Endodermal cell (in vitro differentiated cells): ENCODE measurements at regions not wholly inside any gene's neighbourhood (a gene's known extent, or its start where the extent isn't known, plus 50 kb on each side); places are given as distances from the start of the nearest gene placed in this dataset.

Experiments
- DNase-seq: peaks from one replicate; pipeline ENCODE4 v3.0.0-alpha.2; 2017
- H3K27ac ChIP-seq: 2 replicates; pipeline ENCODE4 v1.5.1; 2013; ENCODE audit warnings: mild to moderate bottlenecking, low read depth, low read length, moderate library complexity
- H3K27me3 ChIP-seq: 2 replicates; pipeline ENCODE4 v1.6.1; 2013; ENCODE audit warnings: mild to moderate bottlenecking, low read length, moderate library complexity; ENCODE audit not compliant: insufficient read depth, control insufficient read depth, poor library complexity, severe bottlenecking
- H3K36me3 ChIP-seq: 2 replicates; pipeline ENCODE4 v1.7.0; 2013; ENCODE audit warnings: mild to moderate bottlenecking, low read length, moderate library complexity; ENCODE audit not compliant: control insufficient read depth, insufficient read depth
- H3K4me1 ChIP-seq: one replicate; pipeline ENCODE4 v1.7.0; 2013; ENCODE audit warnings: low read length; ENCODE audit not compliant: control insufficient read depth, insufficient read depth
- H3K4me3 ChIP-seq: 2 replicates; pipeline ENCODE4 v1.5.1; 2013; ENCODE audit warnings: mild to moderate bottlenecking, low read length, moderate library complexity
- H3K9ac ChIP-seq: 2 replicates; pipeline ENCODE4 v1.6.1; 2013; ENCODE audit warnings: mild to moderate bottlenecking, low read length, moderate library complexity; ENCODE audit not compliant: poor library complexity, severe bottlenecking; ENCODE audit errors: extremely low read depth
- H3K9me3 ChIP-seq: 2 replicates; pipeline ENCODE4 v1.6.1; 2013; ENCODE audit warnings: mild to moderate bottlenecking, low read length, moderate library complexity; ENCODE audit not compliant: control insufficient read depth
- H3K27ac Mint-ChIP-seq: 2 replicates; pipeline ENCODE4 v1.8.0; 2020; ENCODE audit warnings: mixed read lengths
- H3K27me3 Mint-ChIP-seq: 2 replicates; pipeline ENCODE4 v1.8.0; 2021; ENCODE audit warnings: mild to moderate bottlenecking, mixed read lengths; ENCODE audit not compliant: insufficient read depth
- H3K36me3 Mint-ChIP-seq: 2 replicates; pipeline ENCODE4 v1.8.0; 2020; ENCODE audit warnings: low read depth, mixed read lengths
- H3K4me1 Mint-ChIP-seq: 2 replicates; pipeline ENCODE4 v1.8.0; 2020; ENCODE audit warnings: mixed read lengths
- H3K4me3 Mint-ChIP-seq: 2 replicates; pipeline ENCODE4 v1.8.0; 2020; ENCODE audit warnings: mild to moderate bottlenecking, moderate library complexity, mixed read lengths
- H3K9me3 Mint-ChIP-seq: 2 replicates; pipeline ENCODE4 v1.8.0; 2020; ENCODE audit warnings: mild to moderate bottlenecking, mixed read lengths
- WGBS, 2 experiments: methylation state at CpG; one replicate each; pipeline versions ENCODE4 v1.1.5 to v1.1.7; 2013; ENCODE audit warnings: missing lambda C conversion rate in 2 of 2, mixed read lengths in 1 of 2; ENCODE audit not compliant: insufficient coverage in 1 of 2, insufficient read length in 1 of 2; 5-methylcytosine and 5-hydroxymethylcytosine counted together
- TF ChIP-seq, protein P1 (sequence below): fragments of 200-600 bp; sonication (generic); conservative IDR thresholded peaks from 2 replicates; pipeline ENCODE4 v1.5.0; 2021; ENCODE audit warnings: antibody characterized with exemption, mild to moderate bottlenecking

DNA sequence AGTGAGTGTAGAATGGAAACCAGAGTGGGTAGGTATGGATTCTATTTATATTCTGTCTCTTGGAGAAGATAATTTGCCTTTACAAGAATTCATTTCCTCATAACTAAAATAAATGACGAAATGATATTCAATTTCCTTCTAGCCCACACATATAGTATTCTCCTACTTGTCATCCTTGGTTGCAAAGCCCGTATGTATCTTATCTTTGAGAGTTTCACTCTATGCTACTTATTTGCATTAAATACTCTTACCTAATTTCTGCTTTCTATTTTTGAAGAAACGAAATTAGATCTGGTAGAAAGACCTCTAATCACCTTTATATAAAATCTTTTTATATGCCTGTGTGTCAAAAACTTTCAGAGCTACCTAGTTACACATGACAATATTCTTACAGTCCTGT, 457.7 kb downstream of the NKX6-1 start:
- H3K4me1 Mint-ChIP-seq: peaks cover 1% of the 10 kb centered on the region
- Histone ChIP-seq H3K9me3 (no peaks in the 10 kb centered on the region), H3K4me3 (no peak overlapping the region), H3K36me3 (no peaks in the 10 kb centered on the region), H3K27me3 (no peaks in the 10 kb centered on the region), H3K9ac (no peak overlapping the region), H3K27ac (no peak overlapping the region), H3K4me1 (no peaks in the 10 kb centered on the region)
- H3K4me3 Mint-ChIP-seq: no peak overlapping the region
- TF ChIP-seq, protein P1, sequence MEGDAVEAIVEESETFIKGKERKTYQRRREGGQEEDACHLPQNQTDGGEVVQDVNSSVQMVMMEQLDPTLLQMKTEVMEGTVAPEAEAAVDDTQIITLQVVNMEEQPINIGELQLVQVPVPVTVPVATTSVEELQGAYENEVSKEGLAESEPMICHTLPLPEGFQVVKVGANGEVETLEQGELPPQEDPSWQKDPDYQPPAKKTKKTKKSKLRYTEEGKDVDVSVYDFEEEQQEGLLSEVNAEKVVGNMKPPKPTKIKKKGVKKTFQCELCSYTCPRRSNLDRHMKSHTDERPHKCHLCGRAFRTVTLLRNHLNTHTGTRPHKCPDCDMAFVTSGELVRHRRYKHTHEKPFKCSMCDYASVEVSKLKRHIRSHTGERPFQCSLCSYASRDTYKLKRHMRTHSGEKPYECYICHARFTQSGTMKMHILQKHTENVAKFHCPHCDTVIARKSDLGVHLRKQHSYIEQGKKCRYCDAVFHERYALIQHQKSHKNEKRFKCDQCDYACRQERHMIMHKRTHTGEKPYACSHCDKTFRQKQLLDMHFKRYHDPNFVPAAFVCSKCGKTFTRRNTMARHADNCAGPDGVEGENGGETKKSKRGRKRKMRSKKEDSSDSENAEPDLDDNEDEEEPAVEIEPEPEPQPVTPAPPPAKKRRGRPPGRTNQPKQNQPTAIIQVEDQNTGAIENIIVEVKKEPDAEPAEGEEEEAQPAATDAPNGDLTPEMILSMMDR: no peak
- no peaks in the 10 kb centered on the region for H3K36me3 Mint-ChIP-seq
- WGBS, 2 experiments: 90 to 93% methylated on average over 2 to 3 of the region's 3 CpGs
- no peak overlapping the region for H3K27ac Mint-ChIP-seq
- H3K9me3 Mint-ChIP-seq: no peaks in the 10 kb centered on the region
- DNase-seq: no peak
- no peaks in the 10 kb centered on the region for H3K27me3 Mint-ChIP-seq

DNA sequence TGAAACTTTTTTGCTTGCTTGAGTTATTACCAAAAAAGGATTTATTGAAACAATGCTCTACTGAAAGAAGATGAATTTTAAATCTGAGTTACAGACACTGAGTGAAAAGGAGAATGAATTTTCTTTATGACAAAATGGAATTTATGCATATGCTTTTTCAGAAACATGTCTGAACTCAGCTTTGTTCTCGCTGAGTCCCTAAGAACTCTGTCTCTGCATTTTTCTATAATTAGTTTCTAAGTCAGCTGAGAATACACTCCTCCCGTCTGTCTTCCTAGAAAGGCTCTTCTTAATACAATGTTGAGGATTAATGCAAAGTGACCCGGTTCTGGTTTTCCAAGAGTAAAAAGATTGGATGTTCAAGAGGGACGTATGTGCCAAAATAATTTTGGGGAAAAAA, 463.5 kb downstream of the NKX6-1 start:
- DNase-seq: no peak
- Histone ChIP-seq H3K4me1 (no peaks in the 10 kb centered on the region), H3K9ac (no peak overlapping the region), H3K27ac (no peak overlapping the region), H3K36me3 (no peaks in the 10 kb centered on the region), H3K4me3 (no peak overlapping the region), H3K27me3 (no peaks in the 10 kb centered on the region), H3K9me3 (no peaks in the 10 kb centered on the region)
- H3K36me3 Mint-ChIP-seq: no peaks in the 10 kb centered on the region
- no peaks in the 10 kb centered on the region for H3K9me3 Mint-ChIP-seq
- TF ChIP-seq, protein P1: no peak
- WGBS, 2 experiments: 81 to 94% methylated on average over 2 to 4 of the region's 4 CpGs
- no peaks in the 10 kb centered on the region for H3K27me3 Mint-ChIP-seq
- no peaks in the 10 kb centered on the region for H3K4me1 Mint-ChIP-seq
- H3K4me3 Mint-ChIP-seq: no peak overlapping the region
- no peak overlapping the region for H3K27ac Mint-ChIP-seq

DNA sequence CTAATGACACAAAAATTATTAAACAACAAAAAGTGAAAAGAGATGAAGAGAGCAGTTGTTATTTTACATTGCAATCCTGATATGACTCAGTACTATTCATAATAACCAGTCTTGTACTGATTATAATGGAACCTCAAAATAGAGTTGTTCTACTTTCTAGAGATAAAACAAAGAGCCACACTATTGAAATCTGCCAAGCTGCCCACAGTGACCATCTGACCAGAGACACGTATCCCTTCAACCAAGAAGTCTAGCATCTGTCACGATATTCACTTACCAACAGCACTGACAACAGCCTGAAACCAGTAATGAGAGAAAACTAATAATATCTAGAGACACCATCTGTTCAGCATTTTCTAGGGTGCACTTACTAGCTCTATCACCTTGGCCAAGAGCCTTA, 466.7 kb downstream of the NKX6-1 start:
- H3K9me3 Mint-ChIP-seq: no peaks in the 10 kb centered on the region
- no peaks in the 10 kb centered on the region for H3K27me3 Mint-ChIP-seq
- Histone ChIP-seq H3K36me3 (no peaks in the 10 kb centered on the region), H3K4me1 (no peaks in the 10 kb centered on the region), H3K27ac (no peak overlapping the region), H3K27me3 (no peaks in the 10 kb centered on the region), H3K9me3 (no peaks in the 10 kb centered on the region), H3K9ac (no peak overlapping the region), H3K4me3 (no peak overlapping the region)
- no peak overlapping the region for H3K27ac Mint-ChIP-seq
- no peak overlapping the region for H3K4me3 Mint-ChIP-seq
- DNase-seq: no peak
- H3K4me1 Mint-ChIP-seq: no peaks in the 10 kb centered on the region
- TF ChIP-seq, protein P1: no peak
- 92% methylated on average over 2 of the region's 2 CpGs; no CpG with 5 or more reads in 1 of the 2 experiments for WGBS, 2 experiments
- no peaks in the 10 kb centered on the region for H3K36me3 Mint-ChIP-seq
